ENCODE measurements at regions not wholly inside any gene's neighbourhood (a gene's known extent, or its start where the extent isn't known, plus 50 kb on each side); places are given as distances from the start of the nearest gene placed in this dataset.

DNA sequence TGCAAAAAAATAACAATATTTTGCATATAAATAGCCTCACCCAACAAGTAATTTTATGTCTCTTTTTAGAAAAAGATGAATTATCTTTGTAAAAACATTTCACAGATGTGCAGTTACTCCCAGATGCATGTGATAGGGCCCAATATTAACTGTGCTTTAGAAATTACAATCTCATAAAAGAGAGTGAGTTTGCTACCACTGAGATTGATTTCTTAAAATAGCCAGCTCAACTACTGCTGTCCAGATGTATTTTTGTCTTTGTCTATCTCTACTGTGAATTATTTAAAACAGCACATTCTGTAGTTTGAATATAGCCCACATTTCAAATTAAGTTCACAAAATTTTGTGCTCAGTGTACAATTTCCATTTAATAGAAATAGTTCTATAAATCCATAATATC, 177.0 kb upstream of the TTC29 start:
- TF ChIP-seq, protein P1, sequence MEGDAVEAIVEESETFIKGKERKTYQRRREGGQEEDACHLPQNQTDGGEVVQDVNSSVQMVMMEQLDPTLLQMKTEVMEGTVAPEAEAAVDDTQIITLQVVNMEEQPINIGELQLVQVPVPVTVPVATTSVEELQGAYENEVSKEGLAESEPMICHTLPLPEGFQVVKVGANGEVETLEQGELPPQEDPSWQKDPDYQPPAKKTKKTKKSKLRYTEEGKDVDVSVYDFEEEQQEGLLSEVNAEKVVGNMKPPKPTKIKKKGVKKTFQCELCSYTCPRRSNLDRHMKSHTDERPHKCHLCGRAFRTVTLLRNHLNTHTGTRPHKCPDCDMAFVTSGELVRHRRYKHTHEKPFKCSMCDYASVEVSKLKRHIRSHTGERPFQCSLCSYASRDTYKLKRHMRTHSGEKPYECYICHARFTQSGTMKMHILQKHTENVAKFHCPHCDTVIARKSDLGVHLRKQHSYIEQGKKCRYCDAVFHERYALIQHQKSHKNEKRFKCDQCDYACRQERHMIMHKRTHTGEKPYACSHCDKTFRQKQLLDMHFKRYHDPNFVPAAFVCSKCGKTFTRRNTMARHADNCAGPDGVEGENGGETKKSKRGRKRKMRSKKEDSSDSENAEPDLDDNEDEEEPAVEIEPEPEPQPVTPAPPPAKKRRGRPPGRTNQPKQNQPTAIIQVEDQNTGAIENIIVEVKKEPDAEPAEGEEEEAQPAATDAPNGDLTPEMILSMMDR (IDR thresholded peaks at IDR 0.05; ENCODE audit: control insufficient read depth, extremely low read depth, insufficient read depth) = no peak

DNA sequence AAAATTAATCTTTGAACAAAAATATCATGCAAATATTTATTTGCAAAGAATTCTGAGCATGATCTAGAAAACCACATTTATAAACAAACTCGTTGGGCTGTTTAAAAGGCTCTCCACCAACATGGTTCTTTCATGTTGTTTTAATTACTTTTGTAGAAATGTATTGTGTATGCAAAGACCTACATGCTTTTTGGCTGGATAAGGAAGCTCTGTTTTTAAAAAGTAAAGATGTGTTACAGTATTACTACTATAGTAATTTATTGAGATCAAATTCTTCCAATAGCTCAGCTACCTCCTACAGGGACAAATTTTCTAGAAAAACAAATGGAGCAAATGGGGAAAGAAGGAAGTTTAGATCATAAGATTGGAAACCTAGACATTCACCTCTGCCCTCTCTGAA, 177.5 kb upstream of the TTC29 start:
- DNase-seq (ENCODE audit: low read depth) = no peak
- TF ChIP-seq, protein P1 (IDR thresholded peaks at IDR 0.05; ENCODE audit: control insufficient read depth, extremely low read depth, insufficient read depth) = no peak
- no peak overlapping the region for H3K4me3 ChIP-seq (ENCODE audit: low read depth, low read length)

More for the DNA sequence above, 177.0 kb upstream of the TTC29 start:
- no peak overlapping the region for H3K4me3 ChIP-seq (ENCODE audit: low read depth, low read length)
- no peak for DNase-seq (ENCODE audit: low read depth)

DNA sequence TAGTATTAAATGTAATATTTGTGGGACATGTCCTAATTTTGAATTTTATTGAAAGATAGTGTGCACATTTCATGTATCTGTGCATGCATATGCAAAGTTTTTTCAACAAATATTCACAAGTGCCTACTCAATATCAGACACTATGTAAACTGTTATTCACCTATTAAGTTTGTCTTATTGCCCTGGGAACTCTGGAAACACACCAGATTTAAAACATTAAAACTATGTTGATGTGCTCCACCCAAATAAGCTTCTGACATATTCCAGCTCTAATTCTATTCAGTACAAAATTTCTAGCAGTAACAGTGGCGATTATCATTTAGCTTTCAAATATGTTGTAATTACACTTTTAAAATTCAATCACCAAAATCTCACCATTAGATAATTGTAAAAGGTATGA, 183.1 kb upstream of the TTC29 start:
- TF ChIP-seq, protein P1 (IDR thresholded peaks at IDR 0.05; ENCODE audit: control insufficient read depth, extremely low read depth, insufficient read depth) = no peak
- H3K4me3 ChIP-seq (ENCODE audit: low read depth, low read length) = no peak overlapping the region
- DNase-seq (ENCODE audit: low read depth) = no peak

DNA sequence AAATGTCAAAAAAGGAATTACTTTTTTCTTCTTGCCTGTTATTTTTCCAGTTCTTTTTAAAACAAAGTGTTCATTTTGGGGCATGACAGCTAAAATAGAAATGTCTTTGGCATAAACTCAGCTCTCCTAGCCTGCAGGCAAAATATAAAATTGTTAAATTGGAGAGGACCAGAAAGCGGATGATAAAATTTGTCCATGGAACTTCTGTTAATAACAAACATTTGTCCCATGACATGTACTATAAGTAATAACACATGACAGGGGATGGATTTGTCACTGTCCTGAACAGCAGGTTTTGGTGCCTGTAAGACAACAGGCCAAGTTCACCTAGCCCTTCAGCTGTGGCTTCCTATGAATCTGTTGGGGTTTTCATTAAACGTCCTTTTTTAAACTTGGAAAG, 184.0 kb upstream of the TTC29 start:
- TF ChIP-seq, protein P1 (IDR thresholded peaks at IDR 0.05; ENCODE audit: control insufficient read depth, extremely low read depth, insufficient read depth) = no peak
- H3K4me3 ChIP-seq (ENCODE audit: low read depth, low read length) = no peak overlapping the region
- no peak for DNase-seq (ENCODE audit: low read depth)

DNA sequence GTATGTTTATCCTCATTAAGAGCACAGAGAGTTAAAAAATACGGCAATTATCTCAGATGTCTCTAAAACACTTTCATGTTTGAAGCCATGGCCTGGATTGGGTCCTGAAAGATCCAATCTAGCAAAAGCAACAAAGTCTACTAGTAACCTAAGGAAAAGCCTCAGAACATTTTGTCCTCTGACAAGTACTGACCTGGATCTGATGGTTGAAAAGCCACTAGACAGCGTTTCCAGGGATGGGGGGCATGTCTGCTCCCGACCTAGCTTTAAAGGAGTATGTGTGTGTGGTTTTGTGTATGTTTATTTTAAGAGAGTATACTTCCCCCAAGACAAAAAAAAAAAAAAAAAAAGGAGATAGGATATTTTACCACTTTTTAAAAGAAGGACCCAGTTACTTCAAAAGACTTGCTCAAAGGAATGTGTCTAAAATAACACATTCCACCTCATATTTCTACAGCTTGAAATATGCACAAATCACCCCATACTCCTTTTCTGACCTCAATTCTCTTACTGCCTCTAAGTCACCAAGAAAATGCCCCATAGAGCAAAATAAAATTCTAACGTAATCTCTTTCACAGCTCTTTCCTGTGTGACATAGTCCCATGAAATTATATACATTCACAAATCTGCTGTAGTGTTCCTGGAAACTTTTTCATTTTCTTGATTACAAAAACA, 189.0 kb upstream of the TTC29 start:
- H3K4me3 ChIP-seq (ENCODE audit: low read depth, low read length) = no peak overlapping the region
- TF ChIP-seq, protein P1 (IDR thresholded peaks at IDR 0.05; ENCODE audit: control insufficient read depth, extremely low read depth, insufficient read depth) = no peak
- no peak for DNase-seq (ENCODE audit: low read depth)

DNA sequence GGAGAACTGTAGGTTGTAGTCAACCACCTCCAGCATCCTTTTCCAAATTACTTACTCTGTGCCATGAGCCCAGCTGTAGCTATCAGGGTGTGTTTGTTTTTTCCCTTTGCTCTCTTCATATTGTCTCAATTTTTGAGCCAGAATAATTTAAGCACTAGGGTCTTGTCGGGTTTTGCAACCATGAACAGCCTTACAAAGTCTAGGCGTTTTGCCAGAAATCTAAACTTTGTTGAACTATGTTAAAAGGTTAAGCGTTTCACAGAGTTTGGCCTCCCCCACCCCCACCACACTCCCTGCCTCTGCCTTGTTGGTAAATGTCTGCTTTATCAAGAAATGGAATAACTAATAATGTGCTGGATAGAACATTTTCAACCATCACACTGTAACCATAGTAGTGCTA, 190.6 kb upstream of the TTC29 start:
- no peak for DNase-seq (ENCODE audit: low read depth)
- H3K4me3 ChIP-seq (ENCODE audit: low read depth, low read length) = no peak overlapping the region
- TF ChIP-seq, protein P1 (IDR thresholded peaks at IDR 0.05; ENCODE audit: control insufficient read depth, extremely low read depth, insufficient read depth) = no peak

DNA sequence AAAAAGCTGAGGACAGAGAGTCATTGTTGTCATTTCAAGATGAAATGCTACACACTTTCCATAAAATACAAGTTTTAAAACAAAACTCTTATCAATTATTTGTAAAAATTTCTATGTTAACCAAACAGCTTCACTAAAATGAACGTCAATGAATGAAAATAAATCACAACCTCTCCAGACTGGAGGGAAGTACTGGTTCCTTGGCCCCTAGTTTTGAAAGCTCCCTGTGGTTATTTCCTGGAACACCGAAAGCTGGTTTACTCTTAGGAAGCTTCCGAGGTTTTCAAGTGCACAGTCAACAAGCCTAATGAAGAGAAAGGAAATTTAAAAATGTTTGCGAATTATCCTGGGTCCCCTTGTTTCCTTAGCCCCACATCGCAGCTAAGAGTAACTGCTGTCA, 191.1 kb upstream of the TTC29 start:
- no peak for DNase-seq (ENCODE audit: low read depth)
- H3K4me3 ChIP-seq (ENCODE audit: low read depth, low read length) = no peak overlapping the region
- TF ChIP-seq, protein P1 (IDR thresholded peaks at IDR 0.05; ENCODE audit: control insufficient read depth, extremely low read depth, insufficient read depth) = no peak

Data from LNCaP clone FGC (cell line).